ENCODE measurements at regions not wholly inside any gene's neighbourhood (a gene's known extent, or its start where the extent isn't known, plus 50 kb on each side); places are given as distances from the start of the nearest gene placed in this dataset.
A peak's percentile ranks its signal among the peaks of the same experiment; 100 is the strongest.

- Histone ChIP-seq H3K27me3 (replicated peaks; ENCODE audit: insufficient read depth, low read depth, low read length, poor library complexity) (peaks cover 19% of the 10 kb centered on the region), H3K36me3 (ENCODE audit: insufficient read depth, low read length, poor library complexity, severe bottlenecking) (no peaks in the 10 kb centered on the region), H3K9me3 (ENCODE audit: low read depth, low read length, poor library complexity, severe bottlenecking) (no peaks in the 10 kb centered on the region), H3K4me1 (ENCODE audit: insufficient read depth, low read length, poor library complexity, severe bottlenecking) (peaks cover 8% of the 10 kb centered on the region), H3K4me3 (ENCODE audit: low read depth, low read length, poor library complexity, severe bottlenecking) (peak overlapping the region; percentile 62), H3K27ac (ENCODE audit: low read depth, low read length, poor library complexity, severe bottlenecking) (no peak overlapping the region)
- intact Hi-C loops (cut with micrococcal nuclease; ENCODE audit: unreplicated experiment): no loop called here
- POLR2A ChIA-PET (ENCODE audit: low non-redundant PET): interaction anchor here (0.6 kb wide), 1 partner anchor 28 kb away, joined by 3 read pairs; no protein-coding TSS in a partner anchor
- no TSS peak for BruUV-seq (replicated peaks)
- CTCF ChIA-PET: interaction anchor here (0.6 kb wide), 1 partner anchor 35 kb away, joined by 5 read pairs; no protein-coding TSS in a partner anchor
- peak; percentile 86 for DNase-seq (ENCODE audit: low spot score)
- no peak for TF ChIP-seq CTCF (conservative IDR thresholded peaks at IDR 0.05; ENCODE audit: low read depth, low read length)
- no peak for TF ChIP-seq EZH2 (IDR thresholded peaks at IDR 0.05; ENCODE audit: borderline replicate concordance, low read depth, low read length, poor library complexity, severe bottlenecking)
Measured at GRCh38 chr17:72592242-72592966, 471.6 kb downstream of the SOX9 start.

- Histone ChIP-seq H3K9me3 (ENCODE audit: low read depth, low read length, poor library complexity, severe bottlenecking) (no peaks in the 10 kb centered on the region), H3K27ac (ENCODE audit: low read depth, low read length, poor library complexity, severe bottlenecking) (no peak overlapping the region), H3K4me3 (ENCODE audit: low read depth, low read length, poor library complexity, severe bottlenecking) (no peak overlapping the region), H3K27me3 (replicated peaks; ENCODE audit: insufficient read depth, low read depth, low read length, poor library complexity) (peaks cover 19% of the 10 kb centered on the region), H3K4me1 (ENCODE audit: insufficient read depth, low read length, poor library complexity, severe bottlenecking) (peaks cover 8% of the 10 kb centered on the region), H3K36me3 (ENCODE audit: insufficient read depth, low read length, poor library complexity, severe bottlenecking) (no peaks in the 10 kb centered on the region)
- BruUV-seq (replicated peaks): no TSS peak
- no peak for DNase-seq (ENCODE audit: low spot score)
- intact Hi-C loops (cut with micrococcal nuclease; ENCODE audit: unreplicated experiment): no loop called here
- CTCF ChIA-PET: interaction anchor here (0.6 kb wide), 1 partner anchor 36 kb away, joined by 5 read pairs; no protein-coding TSS in a partner anchor
- no peak for TF ChIP-seq CTCF (conservative IDR thresholded peaks at IDR 0.05; ENCODE audit: low read depth, low read length)
- TF ChIP-seq EZH2 (IDR thresholded peaks at IDR 0.05; ENCODE audit: borderline replicate concordance, low read depth, low read length, poor library complexity, severe bottlenecking): no peak
- POLR2A ChIA-PET (ENCODE audit: low non-redundant PET): interaction anchor here (0.6 kb wide), 1 partner anchor 27 kb away, joined by 3 read pairs; no protein-coding TSS in a partner anchor
Measured at GRCh38 chr17:72592967-72593325, 472.1 kb downstream of the SOX9 start.

- Histone ChIP-seq H3K36me3 (ENCODE audit: insufficient read depth, low read length, poor library complexity, severe bottlenecking) (no peaks in the 10 kb centered on the region), H3K27ac (ENCODE audit: low read depth, low read length, poor library complexity, severe bottlenecking) (no peak overlapping the region), H3K4me3 (ENCODE audit: low read depth, low read length, poor library complexity, severe bottlenecking) (no peak overlapping the region), H3K4me1 (ENCODE audit: insufficient read depth, low read length, poor library complexity, severe bottlenecking) (peaks cover 8% of the 10 kb centered on the region), H3K27me3 (replicated peaks; ENCODE audit: insufficient read depth, low read depth, low read length, poor library complexity) (peaks cover 26% of the 10 kb centered on the region), H3K9me3 (ENCODE audit: low read depth, low read length, poor library complexity, severe bottlenecking) (no peaks in the 10 kb centered on the region)
- no TSS peak for BruUV-seq (replicated peaks)
- DNase-seq (ENCODE audit: low spot score): no peak
- TF ChIP-seq EZH2 (IDR thresholded peaks at IDR 0.05; ENCODE audit: borderline replicate concordance, low read depth, low read length, poor library complexity, severe bottlenecking) (no peak), CTCF (conservative IDR thresholded peaks at IDR 0.05; ENCODE audit: low read depth, low read length) (no peak)
- ChIA-PET POLR2A (ENCODE audit: low non-redundant PET) (interaction anchor here (0.8 kb wide), 1 partner anchor 32 kb away, joined by 5 read pairs; no protein-coding TSS in a partner anchor), CTCF (no interaction called here)
- intact Hi-C loops (cut with micrococcal nuclease; ENCODE audit: unreplicated experiment): no loop called here
Measured at GRCh38 chr17:72594248-72594647, 473.4 kb downstream of the SOX9 start.

Measured in A673 (cell line).